ENCODE measurements at regions not wholly inside any gene's neighbourhood (a gene's known extent, or its start where the extent isn't known, plus 50 kb on each side); places are given as distances from the start of the nearest gene placed in this dataset.

DNA sequence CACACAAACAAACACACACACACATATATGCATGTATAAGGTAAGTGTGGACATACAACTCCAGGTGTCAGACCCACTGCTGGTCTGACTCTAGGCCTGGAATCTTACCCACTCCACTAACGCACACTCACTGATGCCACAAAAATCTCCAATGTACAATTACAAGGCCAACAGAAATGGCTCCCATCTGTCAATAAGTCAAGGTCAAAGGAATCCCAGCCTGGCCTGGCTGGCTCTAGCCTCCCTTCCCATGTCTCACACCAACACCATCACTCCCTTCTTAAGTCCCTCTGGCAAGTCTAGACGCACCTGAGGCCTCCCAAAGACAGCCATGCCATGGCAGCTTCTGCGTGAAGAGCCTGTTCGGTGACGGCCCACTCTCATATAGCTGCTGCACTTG, 99.2 kb upstream of the CDYL2 start:
- no peak for TF ChIP-seq MYC (IDR thresholded peaks at IDR 0.05; ENCODE audit: low read depth, low read length)
- TF ChIP-seq, protein P1, sequence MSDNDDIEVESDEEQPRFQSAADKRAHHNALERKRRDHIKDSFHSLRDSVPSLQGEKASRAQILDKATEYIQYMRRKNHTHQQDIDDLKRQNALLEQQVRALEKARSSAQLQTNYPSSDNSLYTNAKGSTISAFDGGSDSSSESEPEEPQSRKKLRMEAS (IDR thresholded peaks at IDR 0.05; ENCODE audit: low read depth, low read length) = no peak
- TF ChIP-seq POLR2A (IDR thresholded peaks at IDR 0.05; ENCODE audit: extremely low read depth, insufficient read length) = no peak
- no peak for TF ChIP-seq CTCF (IDR thresholded peaks at IDR 0.05; ENCODE audit: low read depth, low read length)
- no peak for DNase-seq (ENCODE audit: low read depth)
- H3K4me3 ChIP-seq (ENCODE audit: low read depth, low read length) = no peak overlapping the region

- DNase-seq (ENCODE audit: low read depth) = no peak
- no peak overlapping the region for H3K4me3 ChIP-seq (ENCODE audit: low read depth, low read length)
- TF ChIP-seq, protein P1 (IDR thresholded peaks at IDR 0.05; ENCODE audit: low read depth, low read length) = no peak
- TF ChIP-seq POLR2A (IDR thresholded peaks at IDR 0.05; ENCODE audit: extremely low read depth, insufficient read length) (no peak), MYC (IDR thresholded peaks at IDR 0.05; ENCODE audit: low read depth, low read length) (no peak), CTCF (IDR thresholded peaks at IDR 0.05; ENCODE audit: low read depth, low read length) (no peak)
Observed at GRCh38 chr16:80902306-80903110, 98.1 kb upstream of the CDYL2 start.

- no peak for DNase-seq (ENCODE audit: low read depth)
- no peak overlapping the region for H3K4me3 ChIP-seq (ENCODE audit: low read depth, low read length)
- TF ChIP-seq CTCF (IDR thresholded peaks at IDR 0.05; ENCODE audit: low read depth, low read length) (no peak), POLR2A (IDR thresholded peaks at IDR 0.05; ENCODE audit: extremely low read depth, insufficient read length) (no peak), MYC (IDR thresholded peaks at IDR 0.05; ENCODE audit: low read depth, low read length) (no peak)
Observed at GRCh38 chr16:80900593-80900954, 96.2 kb upstream of the CDYL2 start.

- no peak for TF ChIP-seq POLR2A (IDR thresholded peaks at IDR 0.05; ENCODE audit: extremely low read depth, insufficient read length)
- TF ChIP-seq, protein P1 (IDR thresholded peaks at IDR 0.05; ENCODE audit: low read depth, low read length) = no peak
- no peak for TF ChIP-seq CTCF (IDR thresholded peaks at IDR 0.05; ENCODE audit: low read depth, low read length)
- TF ChIP-seq MYC (IDR thresholded peaks at IDR 0.05; ENCODE audit: low read depth, low read length) = no peak
Observed at GRCh38 chr16:80899809-80900592, 95.6 kb upstream of the CDYL2 start.

GRCh38 chr16:80896776-80897175, 92.4 kb upstream of the CDYL2 start:
- H3K4me3 ChIP-seq (ENCODE audit: low read depth, low read length) = no peak overlapping the region
- TF ChIP-seq, protein P1 (IDR thresholded peaks at IDR 0.05; ENCODE audit: low read depth, low read length) = no peak
- no peak for TF ChIP-seq MYC (IDR thresholded peaks at IDR 0.05; ENCODE audit: low read depth, low read length)
- TF ChIP-seq CTCF (IDR thresholded peaks at IDR 0.05; ENCODE audit: low read depth, low read length) = no peak
- no peak for TF ChIP-seq POLR2A (IDR thresholded peaks at IDR 0.05; ENCODE audit: extremely low read depth, insufficient read length)
- DNase-seq (ENCODE audit: low read depth) = no peak

More at GRCh38 chr16:80899809-80900592, 95.6 kb upstream of the CDYL2 start:
- DNase-seq (ENCODE audit: low read depth) = peak; percentile 27
- H3K4me3 ChIP-seq (ENCODE audit: low read depth, low read length) = no peak overlapping the region

All from NB4 (cell line).